Upper lobe of left lung (tissue), 6 donors: ENCODE measurements at regions not wholly inside any gene's neighbourhood (a gene's known extent, or its start where the extent isn't known, plus 50 kb on each side); places are given as distances from the start of the nearest gene placed in this dataset.

Experiments used
- ATAC-seq, 2 donors: fragments of 200-7000 bp; cut with Tn5 transposase; one replicate each; pipeline ENCODE4 v1.9.1; 2022; ENCODE audit warnings: mild to moderate bottlenecking in 2 of 2, moderate library complexity in 2 of 2; ENCODE audit not compliant: low FRiP score in 2 of 2
- DNase-seq, 2 donors: peaks; one replicate each; pipeline ENCODE4 v3.0.0-alpha.2; 2019 to 2020
- H3K27ac ChIP-seq, 4 donors: fragments of 200-600 bp; sonication (generic); one replicate each; pipeline ENCODE4 v1.5.1; 2016 to 2019
- H3K27me3 ChIP-seq, 4 donors: fragments of 200-600 bp; sonication (generic); one replicate each; pipeline ENCODE4 v1.5.1; 2017 to 2019
- H3K36me3 ChIP-seq, 4 donors: fragments of 200-600 bp; sonication (generic); one replicate each; pipeline ENCODE4 v1.5.1; 2016 to 2019
- H3K4me1 ChIP-seq, 4 donors: fragments of 200-600 bp; sonication (generic); one replicate each; pipeline ENCODE4 v1.5.1; 2018 to 2019
- H3K4me3 ChIP-seq, 4 donors: fragments of 200-600 bp; sonication (generic); one replicate each; pipeline ENCODE4 v1.5.1; 2017 to 2019; ENCODE audit warnings: mild to moderate bottlenecking in 2 of 4, moderate library complexity in 1 of 4
- H3K9me3 ChIP-seq, 4 donors: fragments of 200-600 bp; sonication (generic); one replicate each; pipeline ENCODE4 v1.5.1; 2018 to 2019
- EP300 ChIP-seq, 4 donors: sonication (generic); formaldehyde crosslinking; IDR thresholded peaks; one replicate each; pipeline ENCODE4 v1.5.1; 2017; ENCODE audit warnings: antibody characterized with exemption in 4 of 4, control low read depth in 2 of 4
- POLR2A ChIP-seq, 4 donors: fragments of 450-650 bp; IDR thresholded peaks; one replicate each; pipeline ENCODE4 v1.5.1; 2016 to 2017; ENCODE audit warnings: antibody characterized with exemption in 4 of 4, mild to moderate bottlenecking in 2 of 4
- POLR2AphosphoS5 ChIP-seq, 2 donors: sonication (generic); formaldehyde crosslinking; IDR thresholded peaks; one replicate each; pipeline ENCODE4 v1.5.1; 2017; ENCODE audit warnings: antibody characterized with exemption in 2 of 2
- WGBS, 2 donors: methylation state at CpG; one replicate each; pipeline ENCODE4 v1.1.5; 2017 to 2018; 5-methylcytosine and 5-hydroxymethylcytosine counted together
- TF ChIP-seq, protein P1 (sequence below), 6 experiments: fragments of 450-650 bp in 4 of 6; fragments of 200-600 bp in 2 of 6; sonication (generic) in 2 of 6; IDR thresholded peaks; one replicate each; pipeline ENCODE4 v1.5.1; 2016 to 2019; ENCODE audit warnings: antibody characterized with exemption in 6 of 6
- donor health status: DM: no; HTN: no; CAD: no; lungs with moderate emphysema.
- donor health status: DM: no; HTN: yes; CAD: no; lungs with severe emphysema.

DNA sequence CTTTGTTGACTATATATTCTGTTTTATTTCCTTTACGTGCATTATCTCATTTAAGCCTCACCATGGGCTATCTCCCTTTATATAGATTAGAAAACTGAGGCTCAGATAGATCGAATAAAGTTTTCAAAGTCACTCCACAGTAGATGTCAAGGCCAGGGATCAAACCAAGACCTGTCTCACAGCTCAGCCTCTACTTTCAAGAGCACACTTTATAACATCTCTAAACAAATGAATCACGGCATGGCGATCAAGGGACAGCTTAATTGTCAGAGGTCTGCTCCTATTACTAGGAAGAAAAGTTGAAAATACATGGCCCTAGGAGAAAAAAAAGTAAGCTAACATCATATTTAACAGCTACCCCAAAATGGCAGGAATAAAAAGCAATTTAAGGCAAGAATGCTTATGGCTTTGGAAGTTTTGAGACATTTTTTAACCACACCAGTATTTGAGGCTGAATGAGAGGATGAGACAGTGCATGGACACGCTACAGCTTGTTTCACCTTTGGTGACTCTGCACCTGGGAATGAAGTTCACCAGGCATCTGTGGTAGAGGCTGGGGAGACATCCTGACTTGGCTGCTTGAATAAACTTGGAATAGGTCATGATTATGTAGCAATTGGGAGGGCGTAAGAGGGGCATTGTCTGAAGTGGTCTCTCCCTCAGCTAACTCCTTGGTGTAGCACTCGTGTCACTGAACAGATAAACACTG lies 486.8 kb upstream of the WWC1 start:
- H3K27ac ChIP-seq = no peak overlapping the region
- H3K9me3 ChIP-seq = no peaks in the 10 kb centered on the region
- no peak for DNase-seq
- no peaks in the 10 kb centered on the region for H3K27me3 ChIP-seq
- TF ChIP-seq POLR2A (IDR thresholded peaks at IDR 0.05) = no peak
- TF ChIP-seq, protein P1, sequence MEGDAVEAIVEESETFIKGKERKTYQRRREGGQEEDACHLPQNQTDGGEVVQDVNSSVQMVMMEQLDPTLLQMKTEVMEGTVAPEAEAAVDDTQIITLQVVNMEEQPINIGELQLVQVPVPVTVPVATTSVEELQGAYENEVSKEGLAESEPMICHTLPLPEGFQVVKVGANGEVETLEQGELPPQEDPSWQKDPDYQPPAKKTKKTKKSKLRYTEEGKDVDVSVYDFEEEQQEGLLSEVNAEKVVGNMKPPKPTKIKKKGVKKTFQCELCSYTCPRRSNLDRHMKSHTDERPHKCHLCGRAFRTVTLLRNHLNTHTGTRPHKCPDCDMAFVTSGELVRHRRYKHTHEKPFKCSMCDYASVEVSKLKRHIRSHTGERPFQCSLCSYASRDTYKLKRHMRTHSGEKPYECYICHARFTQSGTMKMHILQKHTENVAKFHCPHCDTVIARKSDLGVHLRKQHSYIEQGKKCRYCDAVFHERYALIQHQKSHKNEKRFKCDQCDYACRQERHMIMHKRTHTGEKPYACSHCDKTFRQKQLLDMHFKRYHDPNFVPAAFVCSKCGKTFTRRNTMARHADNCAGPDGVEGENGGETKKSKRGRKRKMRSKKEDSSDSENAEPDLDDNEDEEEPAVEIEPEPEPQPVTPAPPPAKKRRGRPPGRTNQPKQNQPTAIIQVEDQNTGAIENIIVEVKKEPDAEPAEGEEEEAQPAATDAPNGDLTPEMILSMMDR (IDR thresholded peaks at IDR 0.05) = no peak
- no peak for TF ChIP-seq EP300 (IDR thresholded peaks at IDR 0.05)
- no peak for TF ChIP-seq POLR2AphosphoS5 (IDR thresholded peaks at IDR 0.05)
- ATAC-seq = no peak
- H3K4me1 ChIP-seq = no peaks in the 10 kb centered on the region
- 84 to 86% methylated on average over 7 of the region's 7 CpGs for WGBS, 2 donors
- no peak overlapping the region for H3K4me3 ChIP-seq
- H3K36me3 ChIP-seq = no peaks in the 10 kb centered on the region

DNA sequence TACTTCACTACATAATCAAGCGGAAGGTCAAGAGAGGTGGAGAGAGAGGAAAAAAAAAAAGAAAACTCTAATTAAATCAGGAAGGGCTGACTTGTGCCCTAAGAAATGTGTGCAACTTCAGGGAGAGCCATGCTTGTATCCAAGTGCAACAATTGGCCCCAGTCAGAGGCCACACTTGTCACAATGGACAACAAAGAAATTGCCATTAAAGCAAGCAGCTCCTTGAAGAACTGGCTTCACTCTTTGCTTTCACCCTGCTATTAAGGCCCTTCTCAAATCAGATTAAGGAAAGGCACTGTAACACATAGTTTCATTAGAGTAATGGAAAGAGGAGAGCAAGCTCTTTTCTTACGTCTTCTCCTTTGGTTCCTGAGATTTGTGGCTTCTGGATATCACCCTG lies 480.9 kb upstream of the WWC1 start:
- Histone ChIP-seq H3K4me3 (no peak overlapping the region), H3K9me3 (no peaks in the 10 kb centered on the region), H3K36me3 (no peaks in the 10 kb centered on the region), H3K4me1 (no peaks in the 10 kb centered on the region), H3K27me3 (no peaks in the 10 kb centered on the region), H3K27ac (no peak overlapping the region)
- TF ChIP-seq POLR2A (IDR thresholded peaks at IDR 0.05) = no peak
- TF ChIP-seq EP300 (IDR thresholded peaks at IDR 0.05) = no peak
- TF ChIP-seq, protein P1 (IDR thresholded peaks at IDR 0.05) = no peak
- TF ChIP-seq POLR2AphosphoS5 (IDR thresholded peaks at IDR 0.05) = no peak
- 88 to 92% methylated on average over 2 of the region's 2 CpGs for WGBS, 2 donors
- no peak for DNase-seq
- ATAC-seq = no peak

DNA sequence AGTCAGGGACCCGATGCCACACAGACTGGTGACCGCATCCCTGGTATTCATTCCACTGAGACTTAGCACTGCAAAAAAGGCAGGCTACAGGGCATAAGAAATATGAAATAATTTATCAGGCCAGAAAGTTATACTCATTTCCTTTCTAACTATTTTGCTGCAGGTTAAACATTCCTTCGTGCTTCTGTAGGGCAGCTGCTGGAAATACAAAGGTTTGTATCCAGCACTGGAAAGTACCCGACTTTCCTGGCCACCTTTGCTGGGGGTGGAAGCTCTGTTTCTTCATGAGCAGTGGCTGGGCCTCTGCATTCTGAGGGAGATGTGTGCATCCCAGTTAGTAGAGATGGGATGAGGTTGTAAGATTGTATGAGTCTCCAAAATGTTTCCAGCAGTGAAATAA lies 478.6 kb upstream of the WWC1 start:
- 79 to 81% methylated on average over 4 of the region's 4 CpGs for WGBS, 2 donors
- Histone ChIP-seq H3K36me3 (no peaks in the 10 kb centered on the region), H3K27me3 (no peaks in the 10 kb centered on the region), H3K4me3 (no peak overlapping the region), H3K27ac (no peak overlapping the region), H3K9me3 (no peaks in the 10 kb centered on the region), H3K4me1 (no peaks in the 10 kb centered on the region)
- no peak for DNase-seq
- no peak for TF ChIP-seq EP300 (IDR thresholded peaks at IDR 0.05)
- TF ChIP-seq POLR2AphosphoS5 (IDR thresholded peaks at IDR 0.05) = no peak
- TF ChIP-seq POLR2A (IDR thresholded peaks at IDR 0.05) = no peak
- TF ChIP-seq, protein P1 (IDR thresholded peaks at IDR 0.05) = no peak
- ATAC-seq = no peak

DNA sequence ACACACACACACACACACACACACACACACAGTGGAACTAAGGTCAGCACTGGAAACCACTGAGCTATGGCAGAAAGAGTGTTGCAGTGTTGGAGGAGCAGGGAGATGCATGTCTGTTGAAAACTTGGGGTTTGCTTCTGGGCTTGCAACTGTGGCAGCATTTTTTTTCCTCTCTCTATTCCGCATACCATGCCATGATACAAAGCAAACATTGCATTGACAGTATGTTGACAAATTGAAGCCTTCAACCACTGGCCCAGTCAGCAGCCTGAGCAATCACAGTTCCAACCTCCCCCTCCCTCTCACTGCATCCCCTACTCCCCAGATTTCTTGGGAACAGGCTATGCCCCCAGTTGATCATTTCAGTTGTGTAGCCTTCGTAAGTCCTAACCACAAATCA lies 478.1 kb upstream of the WWC1 start:
- TF ChIP-seq POLR2AphosphoS5 (IDR thresholded peaks at IDR 0.05) (no peak), POLR2A (IDR thresholded peaks at IDR 0.05) (no peak), EP300 (IDR thresholded peaks at IDR 0.05) (no peak)
- TF ChIP-seq, protein P1 (IDR thresholded peaks at IDR 0.05) = no peak
- Histone ChIP-seq H3K4me3 (no peak overlapping the region), H3K27ac (no peak overlapping the region), H3K27me3 (no peaks in the 10 kb centered on the region), H3K9me3 (no peaks in the 10 kb centered on the region), H3K4me1 (no peaks in the 10 kb centered on the region), H3K36me3 (no peaks in the 10 kb centered on the region)
- DNase-seq = no peak
- WGBS, 2 donors = 53 to 70% methylated on average over 2 of the region's 2 CpGs
- ATAC-seq = no peak

DNA sequence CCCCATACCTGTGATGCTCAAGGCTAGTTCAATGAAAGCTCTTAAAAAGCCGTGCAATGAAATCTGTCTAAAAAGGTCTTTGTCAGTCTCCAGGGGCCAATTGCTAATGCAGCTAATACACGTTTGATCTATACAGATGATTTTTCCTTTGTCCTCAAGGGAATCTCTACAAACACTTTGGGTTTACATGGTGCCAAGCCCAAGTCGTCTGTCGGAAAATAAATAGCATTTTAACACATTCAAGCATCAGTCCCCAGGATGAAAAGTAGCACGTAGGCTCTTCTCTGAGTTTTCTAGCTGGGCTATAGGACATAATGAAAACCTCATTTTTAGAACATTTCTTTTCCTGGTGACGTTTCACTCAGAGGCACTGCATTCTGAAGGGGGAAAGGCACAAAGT lies 477.4 kb upstream of the WWC1 start:
- no peak overlapping the region for H3K27ac ChIP-seq
- 62 to 69% methylated on average over 6 of the region's 6 CpGs for WGBS, 2 donors
- TF ChIP-seq, protein P1 (IDR thresholded peaks at IDR 0.05) = no peak
- TF ChIP-seq POLR2AphosphoS5 (IDR thresholded peaks at IDR 0.05) = no peak
- no peak for TF ChIP-seq POLR2A (IDR thresholded peaks at IDR 0.05)
- no peak for TF ChIP-seq EP300 (IDR thresholded peaks at IDR 0.05)
- H3K36me3 ChIP-seq = no peaks in the 10 kb centered on the region
- no peak for ATAC-seq
- no peak overlapping the region for H3K4me3 ChIP-seq
- DNase-seq = no peak
- H3K27me3 ChIP-seq = no peaks in the 10 kb centered on the region
- no peaks in the 10 kb centered on the region for H3K4me1 ChIP-seq
- H3K9me3 ChIP-seq = no peaks in the 10 kb centered on the region
